ENCODE measurements at regions not wholly inside any gene's neighbourhood (a gene's known extent, or its start where the extent isn't known, plus 50 kb on each side); places are given as distances from the start of the nearest gene placed in this dataset.

- in situ Hi-C loops (cut with HindIII; ENCODE audit: low pct_unique_long_range_greater_than_20kb, low sequenced_read_pairs), result no loop called here
- no peak for DNase-seq (ENCODE audit: low read depth)
These were observed 249.9 kb downstream of the SKAP2 start for GRCh38 chr7:26614503-26614902.

- no peak for DNase-seq (ENCODE audit: low read depth)
- in situ Hi-C loops (cut with HindIII; ENCODE audit: low pct_unique_long_range_greater_than_20kb, low sequenced_read_pairs), result no loop called here
These were observed 248.2 kb downstream of the SKAP2 start for GRCh38 chr7:26616235-26616634.

- in situ Hi-C loops (cut with HindIII; ENCODE audit: low pct_unique_long_range_greater_than_20kb, low sequenced_read_pairs), result no loop called here
- no peak for DNase-seq (ENCODE audit: low read depth)
These were observed 247.3 kb downstream of the SKAP2 start for GRCh38 chr7:26617066-26617465.
